ENCODE measurements at regions not wholly inside any gene's neighbourhood (a gene's known extent, or its start where the extent isn't known, plus 50 kb on each side); places are given as distances from the start of the nearest gene placed in this dataset. TPM values are rescaled to one million over a fixed set of nuclear protein-coding genes. Genes with fewer than 3 reads are reported as not detected.

- ChIA-PET CTCF (ENCODE audit: partially characterized antibody) (interaction anchor here (0.5 to 3.0 kb wide), 4 partner anchors 59 to 1371 kb away, joined by 3 to 18 read pairs (median 4); no protein-coding TSS in a partner anchor), POLR2A (ENCODE audit: partially characterized antibody) (no interaction called here)
- Histone ChIP-seq H3K56ac (replicated peaks; ENCODE audit: insufficient read length, low read depth, low read length) (no peak overlapping the region), H3K18ac (ENCODE audit: extremely low read depth, low read length) (no peak overlapping the region), H3K79me1 (ENCODE audit: low read depth, low read length) (no peaks in the 10 kb centered on the region), H3K4ac (replicated peaks; ENCODE audit: insufficient read length, low read depth, low read length) (no peak overlapping the region), H2BK20ac (ENCODE audit: low read length) (no peak overlapping the region), H3K9me3 (ENCODE audit: insufficient read depth in 2 of 2, low read depth in 1 of 2, low read length in 1 of 2) (0 out of 4 replicates have a peak, but pooled peaks cover 0 to 1% of the 10 kb centered on the region in 2 experiments), H4K5ac (ENCODE audit: insufficient read length, low read depth, low read length) (no peak overlapping the region), H2AK5ac (ENCODE audit: low read depth, low read length) (no peak overlapping the region), H4K20me1 (replicated peaks in 1 of 2; ENCODE audit: control insufficient read depth in 1 of 2, insufficient read depth in 2 of 2, low read length in 2 of 2) (no peaks in the 10 kb centered on the region), H3K27ac (ENCODE audit: low read depth, low read length) (no peak overlapping the region), H3K9ac (replicated peaks in 1 of 4; ENCODE audit: extremely low read depth in 1 of 4, low read depth in 3 of 4, low read length in 3 of 4) (no peak overlapping the region), H3K23me2 (ENCODE audit: low read depth, low read length) (no peaks in the 10 kb centered on the region; the same call in 1 of the 2 replicates), H3K4me2 (ENCODE audit: insufficient read depth in 1 of 2, low read depth in 2 of 2, low read length in 2 of 2) (no peak overlapping the region), H3K14ac (ENCODE audit: insufficient read length) (no peak overlapping the region), H3K27me3 (replicated peaks in 1 of 4; ENCODE audit: control insufficient read depth in 3 of 4, extremely low read depth in 1 of 4, insufficient read depth in 3 of 4, low read length in 3 of 4) (no peaks in the 10 kb centered on the region), H3K23ac (ENCODE audit: insufficient read length) (no peak overlapping the region), H3K4me1 (replicated peaks in 1 of 4; ENCODE audit: control insufficient read depth in 3 of 4, insufficient read depth in 4 of 4, low read length in 3 of 4) (no peaks in the 10 kb centered on the region; a peak in 1 of 7 replicates), H2BK120ac (replicated peaks; ENCODE audit: low read depth, low read length) (no peak overlapping the region), H2BK5ac (ENCODE audit: low read depth, low read length) (no peak overlapping the region), H2BK12ac (ENCODE audit: low read depth, low read length) (no peak overlapping the region), H4K8ac (ENCODE audit: extremely low read depth, insufficient read depth, low read length) (no peak overlapping the region), H3K36me3 (ENCODE audit: control insufficient read depth in 2 of 4, insufficient read depth in 4 of 4, low read length in 3 of 4) (no peaks in the 10 kb centered on the region), H2BK15ac (ENCODE audit: low read length) (no peak overlapping the region), H3K79me2 (ENCODE audit: control insufficient read depth in 1 of 2, insufficient read depth in 2 of 2, low read length in 2 of 2) (no peaks in the 10 kb centered on the region), H2AFZ (ENCODE audit: low read length) (no peak overlapping the region), H4K91ac (replicated peaks; ENCODE audit: insufficient read length, low read length) (no peak overlapping the region), H3K4me3 (ENCODE audit: extremely low read depth in 1 of 4, insufficient read depth in 2 of 4, low read depth in 3 of 4, low read length in 4 of 4) (no peak overlapping the region)
- 90% methylated on average over 4 of the region's 4 CpGs; no CpG with 5 or more reads in 1 of the 2 experiments for WGBS, 2 experiments (ENCODE audit: extremely low coverage in 1 of 2, insufficient coverage in 1 of 2, insufficient read length in 1 of 2, insufficient replicate concordance in 2 of 2, low coverage in 1 of 2, low lambda C conversion rate in 2 of 2, missing lambda C conversion rate in 1 of 2)
- DNase-seq (ENCODE audit: low read depth in 1 of 2, low spot score in 2 of 2) (no peak), FAIRE-seq (no peak)
- TF ChIP-seq EZH2 (IDR thresholded peaks at IDR 0.05; ENCODE audit: low read depth, low read length, severe bottlenecking) = no peak
Measured at GRCh38 chr4:170139764-170140163, 50.0 kb upstream of the AADAT start.

Small RNAs in the stretch of these regions (microRNA-seq; reads per million reads assigned to microRNA genes)
- 0 reads per million in 2 experiments for gene MIR6082 (ENCODE audit: borderline microRNAs expressed in 2 of 2, borderline number of aligned reads in 2 of 2, borderline replicate concordance in 1 of 2)

Small RNAs in the stretch of these regions (small RNA-seq; reads per million reads assigned to genes)
- not detected for gene AC097486.1 (ENCODE audit: insufficient read depth)
- gene MIR6082 (ENCODE audit: insufficient read depth) = not detected
- not detected for gene RNU6ATAC13P (ENCODE audit: insufficient read depth)
